Adrenal gland (tissue), 5 donors: ENCODE measurements at regions not wholly inside any gene's neighbourhood (a gene's known extent, or its start where the extent isn't known, plus 50 kb on each side); places are given as distances from the start of the nearest gene placed in this dataset.

Experiments used
- CTCF ChIP-seq, 6 experiments: fragments of 450-650 bp in 4 of 6; fragments of 200-600 bp in 2 of 6; sonication (generic) in 1 of 6; IDR thresholded peaks; 1 replicate in 5 of 6; 2 replicates in 1 of 6; pipeline versions ENCODE4 v1.5.1 to v1.8.0; 2016 to 2021; ENCODE audit warnings: antibody characterized with exemption in 6 of 6, mild to moderate bottlenecking in 2 of 6, moderate library complexity in 1 of 6
- POLR2A ChIP-seq, 2 donors: fragments of 450-650 bp; IDR thresholded peaks; one replicate each; pipeline ENCODE4 v1.6.1; 2017; ENCODE audit warnings: antibody characterized with exemption in 2 of 2, mild to moderate bottlenecking in 2 of 2, moderate library complexity in 1 of 2
- donor health status: DM: no; HTN: no; CAD: no.

DNA sequence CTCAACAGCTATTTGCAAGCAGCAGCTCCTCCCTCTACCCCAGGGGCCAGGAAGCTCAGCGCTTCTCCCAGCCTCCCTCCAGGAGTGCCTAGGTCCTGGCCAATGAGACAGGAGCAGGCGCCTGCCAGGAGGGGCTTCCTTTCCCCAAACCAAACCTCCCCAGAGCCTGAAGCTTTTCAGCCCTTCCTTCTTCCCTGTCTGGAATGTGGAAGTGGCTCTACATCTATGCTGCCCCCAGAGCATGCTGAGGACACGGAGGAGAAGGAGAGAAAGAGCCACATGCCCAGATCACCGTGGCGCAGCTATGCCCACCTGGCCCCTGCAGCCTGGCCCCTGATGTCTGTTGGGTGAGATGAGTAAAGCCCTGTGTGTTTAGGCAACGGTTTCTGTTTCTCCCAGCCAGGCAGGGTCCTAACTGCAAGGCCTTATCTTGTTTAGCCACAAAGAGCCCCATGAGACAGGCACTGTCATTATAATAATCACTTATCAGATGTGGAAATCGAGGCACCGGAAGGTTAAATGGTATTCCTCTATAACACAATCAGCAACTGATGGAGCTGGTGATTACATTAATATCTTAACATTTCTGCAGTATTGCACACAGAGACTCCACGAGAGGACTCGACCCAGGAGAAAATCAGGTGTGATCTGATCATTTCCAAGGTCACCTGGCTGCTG is 315.8 kb downstream of the CTTN start:
- TF ChIP-seq CTCF (IDR thresholded peaks at IDR 0.05): no peak
- TF ChIP-seq POLR2A (IDR thresholded peaks at IDR 0.05): no peak
